ENCODE measurements at regions not wholly inside any gene's neighbourhood (a gene's known extent, or its start where the extent isn't known, plus 50 kb on each side); places are given as distances from the start of the nearest gene placed in this dataset.
"Not testable (repeated sequence)": the region's sequence is repeated elsewhere in the genome, so short reads cannot be mapped to it uniquely, and the experiment has no call there.

- no peak for DNase-seq
These were observed 594.2 kb downstream of the IPMK start for GRCh38 chr10:57673446-57673960.

- no peak for DNase-seq
These were observed 602.9 kb downstream of the IPMK start for GRCh38 chr10:57664815-57665214.

DNA sequence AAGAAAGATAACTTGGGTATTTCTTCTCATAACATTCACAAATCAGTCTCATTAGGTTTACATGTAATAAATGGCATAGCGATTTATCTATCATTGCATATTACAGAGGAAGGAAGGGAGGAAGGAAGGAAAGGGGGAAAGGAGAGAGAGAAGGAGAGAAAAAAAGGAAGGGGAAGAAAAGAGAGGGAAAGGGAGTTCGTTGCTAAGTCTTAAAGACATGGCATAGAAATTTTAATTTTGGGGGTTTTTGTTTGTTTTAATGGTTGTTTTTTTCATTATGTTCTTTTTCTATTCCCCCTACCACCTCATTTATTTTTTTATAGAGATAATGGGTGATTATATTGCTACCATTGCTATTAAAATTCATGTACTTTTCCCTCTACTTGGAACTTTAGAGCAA lies 604.3 kb downstream of the IPMK start:
- DNase-seq: no peak

- DNase-seq: no peak
These were observed 606.5 kb downstream of the IPMK start for GRCh38 chr10:57661206-57661605.

GRCh38 chr10:57657164-57657765 lies 610.4 kb downstream of the IPMK start:
- DNase-seq: peak; percentile 48

DNA sequence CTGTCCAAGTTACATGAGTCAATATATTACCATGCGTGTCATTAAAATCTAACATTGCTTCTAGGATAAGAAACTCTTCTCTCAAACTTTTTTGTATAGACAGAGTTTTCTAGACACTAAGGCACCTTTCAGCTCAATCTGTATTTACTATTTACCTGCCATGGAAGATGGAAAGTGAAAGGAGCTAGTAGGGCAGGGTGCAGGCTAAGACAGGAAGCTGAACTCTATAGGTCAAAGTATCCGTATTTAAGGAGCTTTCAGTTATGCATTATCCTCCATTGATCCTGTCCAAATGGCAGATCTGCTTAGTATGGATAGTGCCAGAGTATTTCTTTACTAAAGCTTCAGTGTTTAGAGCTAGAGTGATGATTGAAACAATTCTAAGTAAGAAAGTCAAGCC lies 612.8 kb downstream of the IPMK start:
- DNase-seq: no peak

DNA sequence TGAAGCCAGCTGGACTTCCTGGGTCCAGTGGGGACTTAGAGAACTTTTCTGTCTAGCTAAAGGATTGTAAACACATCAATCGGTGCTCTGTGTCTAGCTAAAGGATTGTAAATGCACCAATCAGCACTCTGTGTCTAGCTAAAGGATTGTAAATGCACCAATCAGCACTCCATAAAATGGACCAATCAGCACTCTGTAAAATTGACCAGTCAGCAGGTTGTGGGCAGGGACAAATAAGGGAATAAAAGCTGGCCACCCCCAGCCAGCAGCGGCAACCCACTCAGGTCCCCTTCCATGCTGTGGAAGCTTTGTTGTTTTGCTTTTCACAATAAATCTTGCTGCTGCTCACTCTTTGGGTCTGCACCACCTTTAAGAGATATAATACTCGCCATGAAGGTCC lies 622.6 kb downstream of the IPMK start:
- not testable (repeated sequence) for DNase-seq

- no peak for DNase-seq
These were observed 629.3 kb downstream of the IPMK start for GRCh38 chr10:57638411-57638810.

- no peak for DNase-seq
These were observed 639.0 kb downstream of the IPMK start for GRCh38 chr10:57628592-57629284.

GRCh38 chr10:57627642-57628178 lies 640.0 kb downstream of the IPMK start:
- DNase-seq: no peak

DNA sequence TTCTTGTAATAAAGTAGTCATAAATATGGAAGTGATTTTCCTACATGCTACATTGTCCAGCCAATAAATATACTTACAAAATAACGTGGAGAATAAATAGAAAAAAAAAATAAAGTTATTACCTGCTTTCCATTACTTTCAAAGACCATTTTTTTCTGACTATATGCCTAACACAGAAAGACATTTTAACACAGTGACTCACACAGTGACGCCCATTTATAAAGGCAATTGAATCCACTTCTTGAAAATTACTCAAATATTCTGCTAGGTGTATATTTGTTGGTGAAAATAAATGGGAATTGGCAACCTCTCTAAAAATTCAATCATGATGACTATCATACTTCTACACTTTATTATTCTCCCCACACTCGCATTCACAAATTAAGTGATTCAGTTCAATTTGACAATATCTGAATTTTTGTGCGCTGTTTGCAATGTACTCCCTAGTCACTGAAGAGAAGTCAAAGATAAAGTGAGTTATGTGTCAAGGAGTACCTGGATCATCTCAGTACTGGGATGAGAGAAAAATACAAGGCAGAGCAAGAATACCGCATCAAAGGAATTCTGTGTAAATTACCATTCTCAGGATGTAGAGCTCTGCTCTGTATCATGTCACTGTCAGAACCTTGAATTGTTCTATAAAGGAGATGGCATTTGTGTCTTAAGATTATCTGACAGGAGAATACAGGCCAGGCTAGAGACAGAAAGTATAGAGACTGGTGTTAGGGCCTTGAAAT lies 642.7 kb downstream of the IPMK start:
- no peak for DNase-seq

DNA sequence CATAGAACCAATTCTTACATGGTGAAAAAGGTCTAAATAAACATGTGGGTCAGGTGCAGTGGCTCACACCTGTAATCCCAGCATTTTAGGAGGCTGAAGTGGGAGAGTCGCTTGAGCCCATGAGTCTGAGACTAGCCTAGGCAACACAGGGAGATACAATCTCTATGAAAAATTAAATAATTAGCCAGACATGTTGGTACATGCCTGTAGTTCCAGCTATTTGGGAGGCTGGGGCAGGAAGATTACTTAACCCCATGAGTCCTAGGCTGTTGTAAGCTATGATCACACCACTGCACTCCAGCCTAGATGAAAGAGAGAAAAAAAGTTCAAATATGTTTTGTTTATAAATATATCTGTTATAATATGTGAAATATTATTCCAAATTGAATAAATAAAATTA lies 643.6 kb downstream of the IPMK start:
- no peak for DNase-seq

GRCh38 chr10:57621466-57621865 lies 646.2 kb downstream of the IPMK start:
- DNase-seq: no peak

GRCh38 chr10:57605948-57606485 lies 661.7 kb downstream of the IPMK start:
- DNase-seq: no peak

- no peak for DNase-seq
These were observed 668.3 kb downstream of the IPMK start for GRCh38 chr10:57599440-57599839.

GRCh38 chr10:57593983-57594573 lies 673.6 kb downstream of the IPMK start:
- DNase-seq: no peak

GRCh38 chr10:57579926-57580325 lies 687.8 kb downstream of the IPMK start:
- no peak for DNase-seq

DNA sequence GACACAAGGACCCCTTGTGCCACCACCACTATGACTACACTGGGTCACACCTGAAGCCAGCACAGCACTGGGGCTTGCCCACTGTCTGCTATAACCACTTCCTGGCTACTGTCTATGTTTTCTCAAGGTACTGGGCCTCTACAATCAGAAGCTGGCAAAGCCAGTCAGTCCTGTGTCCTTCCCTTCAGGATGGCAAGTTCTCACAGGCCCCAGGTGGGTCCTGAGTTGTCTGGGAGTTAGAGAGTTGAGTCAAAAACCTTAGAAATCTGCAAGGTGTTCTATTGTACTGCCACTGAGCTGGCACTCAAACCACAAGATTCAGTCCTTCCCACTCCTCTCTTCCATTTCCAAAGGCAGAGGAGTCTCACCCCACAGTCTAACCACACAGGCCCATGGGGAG lies 705.5 kb downstream of the IPMK start:
- DNase-seq: no peak

DNA sequence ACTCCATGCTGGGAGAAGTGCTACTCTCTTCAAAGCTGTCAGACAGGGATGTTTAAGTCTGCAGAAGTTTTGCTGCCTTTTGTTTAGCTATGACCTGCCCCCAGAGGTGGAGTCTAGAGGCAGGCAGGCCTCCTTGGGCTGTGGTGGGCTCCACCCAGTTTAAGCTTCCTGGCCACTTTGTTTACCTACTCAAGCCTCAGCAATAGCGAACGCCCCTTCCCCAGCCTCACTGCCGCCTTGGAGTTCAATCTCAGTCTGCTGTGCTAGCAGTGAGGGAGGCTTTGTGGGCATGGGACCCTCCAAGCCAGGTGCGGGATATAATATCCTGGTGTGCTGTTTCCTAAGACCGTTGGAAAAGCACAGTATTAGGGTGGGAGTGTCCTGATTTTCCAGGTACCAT lies 715.9 kb downstream of the IPMK start:
- DNase-seq: not testable (repeated sequence)

DNA sequence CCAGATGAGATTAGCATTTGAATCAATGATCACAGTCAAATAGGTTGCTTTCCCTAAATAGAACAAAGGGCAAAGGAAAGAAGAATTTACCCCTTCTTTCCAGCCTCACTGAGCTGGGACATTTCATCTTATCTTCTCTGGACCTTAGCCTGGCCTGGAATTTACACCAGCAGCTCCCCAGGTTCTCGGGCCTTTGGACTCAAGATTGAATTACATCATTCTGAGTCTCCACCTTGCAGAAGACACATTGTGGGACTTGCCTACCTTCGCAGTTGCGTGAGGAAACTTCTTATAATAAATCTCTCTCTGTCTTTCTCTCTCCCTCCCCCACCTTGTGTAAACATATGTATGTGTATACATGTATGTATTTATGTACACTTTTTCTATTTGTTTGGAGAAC lies 732.4 kb downstream of the IPMK start:
- DNase-seq: no peak

DNA sequence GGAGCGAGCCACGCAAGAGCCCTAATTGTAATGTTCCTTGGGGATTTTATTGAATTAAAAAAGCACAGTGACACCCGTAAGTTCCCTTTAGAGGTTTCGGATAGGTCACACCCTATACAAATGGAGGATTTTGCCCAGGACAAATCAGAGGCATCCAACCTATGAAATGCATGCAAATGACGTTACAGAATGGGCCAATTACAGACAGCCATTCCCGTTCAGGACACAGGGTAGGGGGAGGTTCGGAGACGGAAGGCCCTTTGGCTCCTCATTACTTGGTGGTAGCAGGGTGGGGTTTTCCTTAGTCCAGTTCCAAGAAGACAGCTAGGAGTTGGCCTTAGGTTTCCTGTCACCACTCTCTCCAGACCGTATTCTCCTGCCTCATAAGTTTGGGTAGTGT lies 754.1 kb downstream of the IPMK start:
- no peak for DNase-seq

DNA sequence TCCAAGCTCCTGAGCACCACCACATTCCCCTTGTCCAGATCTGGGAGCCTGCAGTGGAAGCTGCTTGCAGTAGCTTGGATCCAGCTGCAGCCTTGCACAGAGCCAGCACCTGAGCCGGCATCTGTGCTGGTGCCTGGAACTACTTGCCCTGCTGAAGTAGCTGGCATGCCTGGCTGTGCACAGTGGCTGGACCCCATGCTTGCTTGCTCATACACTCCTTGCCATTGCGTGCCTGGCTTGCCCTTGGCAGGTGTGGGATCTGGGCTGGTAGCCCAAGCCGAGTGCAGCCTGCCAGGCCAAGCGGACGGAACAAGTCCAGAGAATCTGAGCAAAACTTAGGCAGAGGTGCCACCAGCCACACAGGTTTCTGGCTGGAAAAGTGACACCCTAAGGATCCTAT lies 759.9 kb downstream of the IPMK start:
- no peak for DNase-seq
